ENCODE measurements at regions not wholly inside any gene's neighbourhood (a gene's known extent, or its start where the extent isn't known, plus 50 kb on each side); places are given as distances from the start of the nearest gene placed in this dataset.

- H3K27me3 ChIP-seq = no peaks in the 10 kb centered on the region
- no peak overlapping the region for H3K9ac ChIP-seq
- no peaks in the 10 kb centered on the region for H3K36me3 ChIP-seq
- H3K9me3 ChIP-seq (replicated peaks in 1 of 11) = no peaks in the 10 kb centered on the region
- no peak overlapping the region for H3K4me2 ChIP-seq
- H3K4me1 ChIP-seq = no peaks in the 10 kb centered on the region
- no peak overlapping the region for H3K4me3 ChIP-seq
- no peak for TF ChIP-seq Cebpa-rat (IDR thresholded peaks at IDR 0.05)
- no peak overlapping the region for H3K27ac ChIP-seq
- H4K20me1 ChIP-seq = no peaks in the 10 kb centered on the region
Observed at GRCh38 chr2:176843208-176843607, 369.4 kb upstream of the HNRNPA3 start.

- Histone ChIP-seq H3K27ac (no peak overlapping the region), H3K4me2 (no peak overlapping the region), H4K20me1 (no peaks in the 10 kb centered on the region), H3K27me3 (no peaks in the 10 kb centered on the region), H3K4me1 (no peaks in the 10 kb centered on the region), H3K9me3 (replicated peaks in 1 of 11) (no peaks in the 10 kb centered on the region), H3K4me3 (no peak overlapping the region), H3K36me3 (no peaks in the 10 kb centered on the region), H3K9ac (no peak overlapping the region)
- no peak for TF ChIP-seq Cebpa-rat (IDR thresholded peaks at IDR 0.05)
Observed at GRCh38 chr2:176844461-176844860, 368.1 kb upstream of the HNRNPA3 start.

DNA sequence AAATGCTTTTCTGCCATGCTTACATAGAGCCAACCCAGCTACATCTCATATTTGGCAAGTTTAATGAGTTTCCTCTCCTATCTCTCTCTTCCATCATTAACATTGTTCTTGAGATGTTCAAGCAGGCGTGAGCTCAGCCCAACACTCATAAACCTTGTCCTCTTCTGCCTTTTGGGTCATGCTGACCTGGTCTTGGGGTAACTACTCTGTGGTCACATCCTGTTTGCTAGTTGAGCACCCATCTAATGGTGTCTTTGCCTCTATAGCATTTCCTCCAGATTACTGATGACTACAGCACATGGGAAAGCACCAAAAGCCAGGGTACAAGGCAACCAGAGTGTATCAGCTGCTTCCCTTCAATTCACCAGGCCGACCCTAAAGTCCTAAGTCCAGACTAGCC, 366.9 kb upstream of the HNRNPA3 start:
- Histone ChIP-seq H4K20me1 (no peaks in the 10 kb centered on the region), H3K27me3 (no peaks in the 10 kb centered on the region)
- TF ChIP-seq Cebpa-rat (IDR thresholded peaks at IDR 0.05) = no peak

DNA sequence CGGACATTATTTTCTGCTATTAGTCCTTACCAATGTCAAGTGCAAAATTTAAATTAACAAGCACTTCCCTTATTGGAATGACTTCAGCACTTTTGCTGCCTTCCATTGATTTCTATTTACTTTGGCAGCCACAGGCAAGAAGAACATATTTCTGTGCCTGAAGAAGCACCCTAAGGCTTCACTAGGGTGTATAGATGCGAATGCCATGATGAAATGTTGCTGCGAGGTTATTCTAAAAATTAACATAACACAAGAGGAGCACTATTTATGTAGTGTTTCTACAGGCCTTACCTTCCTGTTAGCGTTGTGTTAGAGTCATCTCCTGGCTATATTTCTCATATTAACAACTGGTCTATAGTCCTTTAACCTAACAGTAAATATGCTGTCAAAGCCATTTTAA, 365.0 kb upstream of the HNRNPA3 start:
- no peaks in the 10 kb centered on the region for H3K4me1 ChIP-seq
- H3K9me3 ChIP-seq (replicated peaks in 1 of 11) = no peaks in the 10 kb centered on the region
- H3K4me3 ChIP-seq = no peak overlapping the region
- no peak overlapping the region for H3K4me2 ChIP-seq
- H3K9ac ChIP-seq = no peak overlapping the region
- H4K20me1 ChIP-seq = no peaks in the 10 kb centered on the region
- no peaks in the 10 kb centered on the region for H3K27me3 ChIP-seq
- no peak overlapping the region for H3K27ac ChIP-seq
- TF ChIP-seq Cebpa-rat (IDR thresholded peaks at IDR 0.05) = no peak
- no peaks in the 10 kb centered on the region for H3K36me3 ChIP-seq

More for the DNA sequence above, 366.9 kb upstream of the HNRNPA3 start:
- Histone ChIP-seq H3K36me3 (no peaks in the 10 kb centered on the region), H3K4me1 (no peaks in the 10 kb centered on the region), H3K27ac (no peak overlapping the region), H3K9me3 (replicated peaks in 1 of 11) (no peaks in the 10 kb centered on the region), H3K4me2 (no peak overlapping the region), H3K4me3 (no peak overlapping the region), H3K9ac (no peak overlapping the region)

GRCh38 chr2:176848844-176849243, 363.8 kb upstream of the HNRNPA3 start:
- H3K4me2 ChIP-seq = no peak overlapping the region
- TF ChIP-seq Cebpa-rat (IDR thresholded peaks at IDR 0.05) = no peak
- no peaks in the 10 kb centered on the region for H3K36me3 ChIP-seq
- no peaks in the 10 kb centered on the region for H3K27me3 ChIP-seq
- no peaks in the 10 kb centered on the region for H3K9me3 ChIP-seq (replicated peaks in 1 of 11)
- no peak overlapping the region for H3K27ac ChIP-seq
- H3K4me1 ChIP-seq = no peaks in the 10 kb centered on the region
- H3K9ac ChIP-seq = no peak overlapping the region
- H4K20me1 ChIP-seq = no peaks in the 10 kb centered on the region
- no peak overlapping the region for H3K4me3 ChIP-seq

- no peak for TF ChIP-seq Cebpa-rat (IDR thresholded peaks at IDR 0.05)
- H3K9ac ChIP-seq = no peak overlapping the region
- peaks cover 0 to 4% (median 3%) of the 10 kb centered on the region in 10 experiments; a peak in 12 of 20 replicates for H3K4me1 ChIP-seq
- H3K4me3 ChIP-seq = no peak overlapping the region
- H3K27ac ChIP-seq = no peak overlapping the region
- no peak overlapping the region for H3K4me2 ChIP-seq
- no peaks in the 10 kb centered on the region for H3K9me3 ChIP-seq (replicated peaks in 1 of 11)
- no peaks in the 10 kb centered on the region for H3K36me3 ChIP-seq
- H3K27me3 ChIP-seq = no peaks in the 10 kb centered on the region
- H4K20me1 ChIP-seq = no peaks in the 10 kb centered on the region
Observed at GRCh38 chr2:176851200-176851888, 361.2 kb upstream of the HNRNPA3 start.

DNA sequence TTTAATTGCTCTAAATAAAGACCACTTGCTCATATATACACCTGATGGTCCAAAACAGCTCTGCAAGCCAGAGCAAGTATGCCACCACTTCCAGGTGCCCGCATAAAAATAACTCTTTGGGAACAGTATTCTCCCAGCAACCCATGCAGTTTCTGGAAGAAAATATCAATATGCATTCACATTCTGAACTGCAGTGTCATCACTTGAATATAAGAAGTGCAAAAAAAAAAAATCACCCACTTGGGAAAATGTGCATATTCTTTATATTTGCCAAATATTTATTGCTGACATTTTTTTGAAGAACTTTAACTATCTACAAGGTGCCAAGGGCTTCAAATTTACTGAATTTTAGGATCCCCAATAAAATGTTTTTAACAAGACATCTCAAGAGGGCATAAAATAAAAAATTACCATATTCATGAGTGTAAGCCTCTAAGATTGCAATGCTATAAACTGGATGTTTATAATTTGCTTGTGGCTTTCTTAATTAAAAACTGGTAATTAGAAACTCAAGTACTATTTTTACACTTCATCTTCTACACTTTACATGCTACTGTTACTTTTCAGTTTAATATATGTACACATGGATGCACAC, 360.6 kb upstream of the HNRNPA3 start:
- H3K36me3 ChIP-seq = no peaks in the 10 kb centered on the region
- no peak overlapping the region for H3K27ac ChIP-seq
- TF ChIP-seq Cebpa-rat (IDR thresholded peaks at IDR 0.05) = no peak
- H3K4me2 ChIP-seq = no peak overlapping the region
- H3K4me3 ChIP-seq = no peak overlapping the region
- no peak overlapping the region for H3K9ac ChIP-seq
- H4K20me1 ChIP-seq = no peaks in the 10 kb centered on the region
- H3K27me3 ChIP-seq = no peaks in the 10 kb centered on the region
- peaks cover 0 to 10% (median 9%) of the 10 kb centered on the region in 10 experiments; a peak in 15 of 20 replicates for H3K4me1 ChIP-seq
- no peaks in the 10 kb centered on the region for H3K9me3 ChIP-seq (replicated peaks in 1 of 11)

- TF ChIP-seq Cebpa-rat (IDR thresholded peaks at IDR 0.05) = no peak
- no peak overlapping the region for H3K27ac ChIP-seq
Observed at GRCh38 chr2:176852667-176853066, 359.9 kb upstream of the HNRNPA3 start.

GRCh38 chr2:176854062-176854461, 358.5 kb upstream of the HNRNPA3 start:
- Histone ChIP-seq H3K9me3 (replicated peaks in 1 of 11) (no peaks in the 10 kb centered on the region), H3K27me3 (no peaks in the 10 kb centered on the region), H3K36me3 (no peaks in the 10 kb centered on the region), H3K4me2 (no peak overlapping the region), H3K4me3 (no peak overlapping the region), H3K27ac (no peak overlapping the region), H4K20me1 (no peaks in the 10 kb centered on the region), H3K9ac (no peak overlapping the region), H3K4me1 (peaks cover 0 to 12% (median 10%) of the 10 kb centered on the region in 10 experiments; a peak in 15 of 20 replicates)
- no peak for TF ChIP-seq Cebpa-rat (IDR thresholded peaks at IDR 0.05)

More at GRCh38 chr2:176852667-176853066, 359.9 kb upstream of the HNRNPA3 start:
- H3K4me1 ChIP-seq = peaks cover 0 to 12% (median 10%) of the 10 kb centered on the region in 10 experiments; a peak in 15 of 20 replicates
- no peak overlapping the region for H3K4me2 ChIP-seq
- no peak overlapping the region for H3K4me3 ChIP-seq
- H3K36me3 ChIP-seq = no peaks in the 10 kb centered on the region
- H3K9ac ChIP-seq = no peak overlapping the region
- no peaks in the 10 kb centered on the region for H3K27me3 ChIP-seq
- H4K20me1 ChIP-seq = no peaks in the 10 kb centered on the region
- H3K9me3 ChIP-seq (replicated peaks in 1 of 11) = no peaks in the 10 kb centered on the region

DNA sequence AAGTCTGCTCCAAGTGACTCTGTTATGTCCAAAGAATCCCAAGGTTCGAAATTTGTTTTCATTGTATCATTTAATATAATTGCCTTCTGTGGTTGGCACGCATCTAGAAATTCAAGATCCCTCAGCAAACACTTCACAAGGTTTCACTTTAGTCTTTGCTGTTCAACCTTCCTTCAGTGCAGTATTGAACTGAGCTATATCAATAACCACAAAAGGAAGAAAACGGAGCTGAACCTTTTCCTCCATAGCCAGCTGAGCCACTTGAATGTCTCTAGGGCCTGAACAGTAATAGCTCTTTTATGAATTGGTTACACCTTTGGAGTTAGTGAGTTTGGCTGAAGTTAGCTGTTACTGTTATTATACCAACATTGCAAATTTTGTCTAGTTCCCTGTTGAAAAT, 357.7 kb upstream of the HNRNPA3 start:
- no peak for TF ChIP-seq Cebpa-rat (IDR thresholded peaks at IDR 0.05)
- H3K4me2 ChIP-seq = no peak overlapping the region
- H3K36me3 ChIP-seq = no peaks in the 10 kb centered on the region
- peaks cover 0 to 12% (median 10%) of the 10 kb centered on the region in 10 experiments; a peak in 15 of 20 replicates for H3K4me1 ChIP-seq
- no peaks in the 10 kb centered on the region for H3K9me3 ChIP-seq (replicated peaks in 1 of 11)
- H3K4me3 ChIP-seq = no peak overlapping the region
- no peak overlapping the region for H3K9ac ChIP-seq
- H3K27me3 ChIP-seq = no peaks in the 10 kb centered on the region
- H4K20me1 ChIP-seq = no peaks in the 10 kb centered on the region
- no peak overlapping the region for H3K27ac ChIP-seq
